Mesothelial cell of epicardium (in vitro differentiated cells): ENCODE measurements at regions not wholly inside any gene's neighbourhood (a gene's known extent, or its start where the extent isn't known, plus 50 kb on each side); places are given as distances from the start of the nearest gene placed in this dataset.

ENCODE experiments used
- DNase-seq, 2 experiments: peaks; one replicate each; pipeline ENCODE4 v3.0.0; 2021; ENCODE audit warnings: low spot score in 2 of 2; ENCODE audit not compliant: unreplicated experiment in 2 of 2
- H3K27ac Mint-ChIP-seq: 2 replicates; pipeline ENCODE4 v1.8.0; 2021; ENCODE audit warnings: mixed read lengths
- H3K27me3 Mint-ChIP-seq: 2 replicates; pipeline ENCODE4 v1.8.0; 2021; ENCODE audit warnings: low read depth, mixed read lengths
- H3K36me3 Mint-ChIP-seq: 2 replicates; pipeline ENCODE4 v1.8.0; 2021; ENCODE audit warnings: mixed read lengths
- H3K4me1 Mint-ChIP-seq: 2 replicates; pipeline ENCODE4 v1.8.0; 2021; ENCODE audit warnings: mixed read lengths
- H3K4me3 Mint-ChIP-seq: 2 replicates; pipeline ENCODE4 v1.8.0; 2021; ENCODE audit warnings: mild to moderate bottlenecking, moderate library complexity, mixed read lengths
- H3K9me3 Mint-ChIP-seq: 2 replicates; pipeline ENCODE4 v1.8.0; 2021; ENCODE audit warnings: mixed read lengths
- TF ChIP-seq, protein P1 (sequence below): fragments of 200-600 bp; sonication (generic); IDR thresholded peaks from one replicate; pipeline ENCODE4 v1.5.0; 2021; ENCODE audit warnings: antibody characterized with exemption; ENCODE audit not compliant: unreplicated experiment

DNA sequence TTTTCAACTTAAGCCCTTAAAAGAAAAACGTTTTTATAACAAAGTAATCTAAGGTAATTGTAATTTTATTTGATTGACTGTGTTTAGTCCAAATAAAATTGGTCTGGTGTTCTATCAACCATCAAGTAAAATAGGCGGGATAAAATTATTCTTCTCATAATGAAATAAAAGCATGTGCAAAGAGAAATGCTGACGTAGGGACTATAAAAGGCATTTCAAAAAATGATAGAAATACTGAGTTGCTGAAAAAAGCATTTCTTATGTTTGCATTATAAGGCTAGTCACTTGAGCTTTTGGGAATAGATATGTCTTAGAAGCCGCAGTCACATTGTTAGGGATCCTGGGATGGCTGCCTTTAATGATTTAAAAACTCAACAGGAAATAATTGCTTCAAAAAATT is 608.0 kb upstream of the JAG1 start:
- Mint-ChIP-seq H3K27ac (no peak overlapping the region), H3K36me3 (no peaks in the 10 kb centered on the region), H3K4me3 (no peak overlapping the region), H3K4me1 (no peaks in the 10 kb centered on the region), H3K9me3 (peaks cover 6% of the 10 kb centered on the region), H3K27me3 (peaks cover 4% of the 10 kb centered on the region)
- no peak for DNase-seq
- TF ChIP-seq, protein P1, sequence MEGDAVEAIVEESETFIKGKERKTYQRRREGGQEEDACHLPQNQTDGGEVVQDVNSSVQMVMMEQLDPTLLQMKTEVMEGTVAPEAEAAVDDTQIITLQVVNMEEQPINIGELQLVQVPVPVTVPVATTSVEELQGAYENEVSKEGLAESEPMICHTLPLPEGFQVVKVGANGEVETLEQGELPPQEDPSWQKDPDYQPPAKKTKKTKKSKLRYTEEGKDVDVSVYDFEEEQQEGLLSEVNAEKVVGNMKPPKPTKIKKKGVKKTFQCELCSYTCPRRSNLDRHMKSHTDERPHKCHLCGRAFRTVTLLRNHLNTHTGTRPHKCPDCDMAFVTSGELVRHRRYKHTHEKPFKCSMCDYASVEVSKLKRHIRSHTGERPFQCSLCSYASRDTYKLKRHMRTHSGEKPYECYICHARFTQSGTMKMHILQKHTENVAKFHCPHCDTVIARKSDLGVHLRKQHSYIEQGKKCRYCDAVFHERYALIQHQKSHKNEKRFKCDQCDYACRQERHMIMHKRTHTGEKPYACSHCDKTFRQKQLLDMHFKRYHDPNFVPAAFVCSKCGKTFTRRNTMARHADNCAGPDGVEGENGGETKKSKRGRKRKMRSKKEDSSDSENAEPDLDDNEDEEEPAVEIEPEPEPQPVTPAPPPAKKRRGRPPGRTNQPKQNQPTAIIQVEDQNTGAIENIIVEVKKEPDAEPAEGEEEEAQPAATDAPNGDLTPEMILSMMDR, result no peak

DNA sequence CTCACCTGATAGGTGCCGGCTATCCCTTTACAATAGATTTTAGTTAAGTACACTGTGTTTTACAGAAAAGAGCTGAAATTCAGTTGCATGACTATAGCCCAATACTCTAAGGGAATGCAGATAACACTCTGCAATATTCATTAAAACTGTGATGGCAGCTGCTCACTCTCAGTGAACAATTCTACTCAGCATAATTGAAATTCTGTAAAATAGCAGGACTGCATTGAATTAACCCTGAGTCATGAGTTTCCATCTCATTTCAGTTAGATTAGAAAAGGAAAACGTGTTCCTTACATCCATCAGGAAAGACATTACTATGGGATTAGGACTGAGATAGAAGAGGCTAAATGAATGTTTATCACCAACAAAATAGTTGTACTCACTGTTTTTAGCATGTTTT is 613.3 kb upstream of the JAG1 start:
- Mint-ChIP-seq H3K27me3 (peaks cover under 1% of the 10 kb centered on the region), H3K9me3 (peaks cover 10% of the 10 kb centered on the region), H3K36me3 (no peaks in the 10 kb centered on the region), H3K4me3 (no peak overlapping the region), H3K27ac (no peak overlapping the region), H3K4me1 (no peaks in the 10 kb centered on the region)
- TF ChIP-seq, protein P1, result no peak
- DNase-seq, result no peak

DNA sequence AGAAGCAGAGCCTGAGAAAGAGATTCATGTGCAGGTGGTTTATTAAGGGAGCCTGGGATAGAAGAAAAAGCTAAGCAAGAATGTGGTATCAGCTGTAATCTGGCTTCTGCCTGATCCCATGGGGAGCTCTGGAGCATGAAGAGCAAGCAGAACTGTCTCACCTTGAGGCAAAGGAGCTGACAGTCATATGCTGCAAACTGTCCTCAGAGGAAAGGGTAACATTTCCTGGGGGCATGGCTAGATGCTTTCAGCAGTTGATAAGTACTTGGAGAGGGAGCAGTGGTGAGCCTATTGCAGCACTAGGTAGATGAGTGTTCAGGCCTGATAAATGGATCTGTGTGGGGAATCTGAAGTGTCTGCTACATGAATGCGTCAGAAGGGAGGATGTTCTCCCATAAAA is 621.5 kb upstream of the BTBD3 start:
- Mint-ChIP-seq H3K27ac (no peak overlapping the region), H3K36me3 (no peaks in the 10 kb centered on the region)

DNA sequence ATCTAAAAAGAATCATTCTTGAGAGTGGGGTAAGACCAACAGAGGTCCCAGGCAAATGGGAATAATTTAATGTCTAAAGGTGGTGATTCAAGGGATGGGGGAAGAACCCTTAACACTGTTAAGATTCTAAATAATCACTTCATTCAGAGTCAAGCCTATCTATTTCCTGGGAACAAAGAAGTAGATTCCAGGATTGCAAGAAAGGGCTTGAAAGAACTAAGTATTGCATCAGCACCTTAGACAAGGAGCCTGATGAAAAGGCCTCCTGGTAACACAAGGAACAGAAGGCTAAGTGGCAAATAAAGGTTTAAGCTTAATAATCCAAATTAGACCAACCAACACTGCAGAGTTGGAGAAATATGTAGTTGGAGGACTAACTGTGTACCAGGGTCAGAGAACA is 620.7 kb upstream of the BTBD3 start:
- Mint-ChIP-seq H3K4me1 (no peaks in the 10 kb centered on the region), H3K27ac (no peak overlapping the region), H3K9me3 (no peaks in the 10 kb centered on the region), H3K36me3 (no peaks in the 10 kb centered on the region), H3K4me3 (no peak overlapping the region), H3K27me3 (no peaks in the 10 kb centered on the region)
- TF ChIP-seq, protein P1, result no peak
- no peak for DNase-seq

More for the DNA sequence above, 621.5 kb upstream of the BTBD3 start:
- H3K27me3 Mint-ChIP-seq, result no peaks in the 10 kb centered on the region
- TF ChIP-seq, protein P1, result no peak
- no peaks in the 10 kb centered on the region for H3K9me3 Mint-ChIP-seq
- no peak overlapping the region for H3K4me3 Mint-ChIP-seq
- H3K4me1 Mint-ChIP-seq, result no peaks in the 10 kb centered on the region
- no peak for DNase-seq

DNA sequence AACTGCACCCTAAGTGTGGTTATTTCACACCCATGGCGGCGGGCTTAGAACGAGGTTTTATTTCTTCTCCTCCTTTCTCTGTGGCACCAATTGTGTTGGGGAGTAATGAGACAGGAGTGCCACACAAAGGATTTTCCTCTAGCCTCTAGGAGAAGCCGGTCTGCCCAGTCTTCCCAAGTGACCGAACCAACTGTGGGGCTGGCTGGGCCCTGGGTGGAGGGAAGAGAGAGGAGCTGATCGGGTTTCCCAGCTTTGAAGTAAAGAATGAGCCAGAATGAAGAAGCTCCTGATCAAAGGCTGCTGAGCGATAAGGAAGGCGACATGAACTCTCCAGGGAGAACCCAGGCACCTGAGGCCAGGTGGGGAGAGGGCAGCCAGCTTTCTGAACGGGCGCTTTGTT is 616.0 kb upstream of the BTBD3 start:
- Mint-ChIP-seq H3K4me1 (no peaks in the 10 kb centered on the region), H3K27me3 (no peaks in the 10 kb centered on the region), H3K27ac (no peak overlapping the region), H3K36me3 (no peaks in the 10 kb centered on the region), H3K9me3 (no peaks in the 10 kb centered on the region), H3K4me3 (no peak overlapping the region)
- no peak for DNase-seq
- TF ChIP-seq, protein P1, result no peak

DNA sequence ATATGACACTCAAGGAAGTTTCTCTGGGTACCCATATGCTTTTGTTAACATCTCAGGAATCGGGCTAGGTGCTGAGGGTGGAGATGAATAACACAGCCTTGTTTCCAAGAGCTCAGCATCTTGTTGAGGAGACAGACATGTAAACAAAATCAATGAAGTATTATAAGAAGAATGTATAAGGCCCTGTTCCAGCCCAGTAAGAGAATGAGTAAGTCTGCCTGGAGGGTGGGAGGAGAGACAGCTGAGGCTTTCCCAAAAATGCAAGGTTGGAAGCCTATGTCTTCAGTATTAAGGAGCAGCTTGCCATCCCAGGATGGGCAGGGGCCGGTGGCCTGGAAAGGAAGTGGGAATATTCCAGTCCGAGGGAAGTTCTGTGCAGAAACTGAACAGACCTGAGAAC is 615.3 kb upstream of the BTBD3 start:
- no peak overlapping the region for H3K4me3 Mint-ChIP-seq
- H3K9me3 Mint-ChIP-seq, result no peaks in the 10 kb centered on the region
- no peak for DNase-seq
- no peaks in the 10 kb centered on the region for H3K27me3 Mint-ChIP-seq
- H3K27ac Mint-ChIP-seq, result no peak overlapping the region
- H3K36me3 Mint-ChIP-seq, result no peaks in the 10 kb centered on the region
- H3K4me1 Mint-ChIP-seq, result no peaks in the 10 kb centered on the region
- TF ChIP-seq, protein P1, result no peak
